ENCODE measurements at regions not wholly inside any gene's neighbourhood (a gene's known extent, or its start where the extent isn't known, plus 50 kb on each side); places are given as distances from the start of the nearest gene placed in this dataset.

DNA sequence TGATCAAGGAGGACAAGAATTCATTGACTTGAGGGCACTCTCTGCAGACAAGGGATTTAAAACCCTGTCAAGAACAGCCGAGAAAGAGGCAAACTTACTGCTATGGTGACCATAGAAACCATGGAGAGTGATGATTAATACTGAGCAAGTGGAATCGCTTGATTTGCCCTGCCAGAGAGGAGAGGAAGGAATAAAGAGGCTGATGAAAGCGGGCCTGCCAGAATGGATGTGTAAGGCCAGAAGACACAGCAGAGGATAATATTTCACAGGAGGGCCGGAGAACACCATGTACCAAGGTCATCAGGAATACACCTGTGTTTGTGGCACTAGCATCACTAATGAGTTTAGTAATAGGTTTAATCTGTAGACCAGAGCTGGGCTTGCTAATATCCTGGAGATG lies 221.8 kb upstream of the DCN start:
- TF ChIP-seq, protein P1, sequence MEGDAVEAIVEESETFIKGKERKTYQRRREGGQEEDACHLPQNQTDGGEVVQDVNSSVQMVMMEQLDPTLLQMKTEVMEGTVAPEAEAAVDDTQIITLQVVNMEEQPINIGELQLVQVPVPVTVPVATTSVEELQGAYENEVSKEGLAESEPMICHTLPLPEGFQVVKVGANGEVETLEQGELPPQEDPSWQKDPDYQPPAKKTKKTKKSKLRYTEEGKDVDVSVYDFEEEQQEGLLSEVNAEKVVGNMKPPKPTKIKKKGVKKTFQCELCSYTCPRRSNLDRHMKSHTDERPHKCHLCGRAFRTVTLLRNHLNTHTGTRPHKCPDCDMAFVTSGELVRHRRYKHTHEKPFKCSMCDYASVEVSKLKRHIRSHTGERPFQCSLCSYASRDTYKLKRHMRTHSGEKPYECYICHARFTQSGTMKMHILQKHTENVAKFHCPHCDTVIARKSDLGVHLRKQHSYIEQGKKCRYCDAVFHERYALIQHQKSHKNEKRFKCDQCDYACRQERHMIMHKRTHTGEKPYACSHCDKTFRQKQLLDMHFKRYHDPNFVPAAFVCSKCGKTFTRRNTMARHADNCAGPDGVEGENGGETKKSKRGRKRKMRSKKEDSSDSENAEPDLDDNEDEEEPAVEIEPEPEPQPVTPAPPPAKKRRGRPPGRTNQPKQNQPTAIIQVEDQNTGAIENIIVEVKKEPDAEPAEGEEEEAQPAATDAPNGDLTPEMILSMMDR (IDR thresholded peaks at IDR 0.05; ENCODE audit: low read depth, low read length) = no peak
- TF ChIP-seq POLR2A (IDR thresholded peaks at IDR 0.05; ENCODE audit: extremely low read depth, insufficient read length) = no peak
- TF ChIP-seq, protein P2, sequence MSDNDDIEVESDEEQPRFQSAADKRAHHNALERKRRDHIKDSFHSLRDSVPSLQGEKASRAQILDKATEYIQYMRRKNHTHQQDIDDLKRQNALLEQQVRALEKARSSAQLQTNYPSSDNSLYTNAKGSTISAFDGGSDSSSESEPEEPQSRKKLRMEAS (IDR thresholded peaks at IDR 0.05; ENCODE audit: low read depth, low read length) = no peak
- TF ChIP-seq MYC (IDR thresholded peaks at IDR 0.05; ENCODE audit: low read depth, low read length) = no peak
